Natural killer cell (primary cell): ENCODE measurements at regions not wholly inside any gene's neighbourhood (a gene's known extent, or its start where the extent isn't known, plus 50 kb on each side); places are given as distances from the start of the nearest gene placed in this dataset.

Experiments
- ATAC-seq, 3 donors: fragments of 150-1000 bp in 2 of 3; fragments of 200-7000 bp in 1 of 3; cut with Tn5 transposase; 1 replicate in 1 of 3; 2 replicates in 2 of 3; pipeline ENCODE4 v1.10.0; 2021; ENCODE audit warnings: mild to moderate bottlenecking in 2 of 3, moderate library complexity in 2 of 3
- DNase-seq, 2 donors: peaks; one replicate each; pipeline versions ENCODE4 v3.0.0 to v3.0.0-alpha.2; 2013 to 2021; ENCODE audit warnings: mixed read lengths in 1 of 2
- H3K27ac ChIP-seq: one replicate; pipeline ENCODE4 v1.5.1; 2013; ENCODE audit warnings: mild to moderate bottlenecking, low read length
- H3K27me3 ChIP-seq: one replicate; pipeline ENCODE4 v1.6.1; 2013; ENCODE audit warnings: low read length; ENCODE audit not compliant: control insufficient read depth, insufficient read depth
- H3K36me3 ChIP-seq: one replicate; pipeline ENCODE4 v1.6.1; 2013; ENCODE audit warnings: low read length; ENCODE audit not compliant: control insufficient read depth, insufficient read depth
- H3K4me1 ChIP-seq: one replicate; pipeline ENCODE4 v1.6.1; 2013; ENCODE audit warnings: low read length; ENCODE audit not compliant: control insufficient read depth, insufficient read depth
- H3K4me3 ChIP-seq: one replicate; pipeline ENCODE4 v1.5.1; 2013; ENCODE audit warnings: low read length
- H3K9me3 ChIP-seq: one replicate; pipeline ENCODE4 v1.6.1; 2013; ENCODE audit warnings: low read length; ENCODE audit not compliant: control insufficient read depth, insufficient read depth
- H3K27ac Mint-ChIP-seq, 2 donors: one replicate each; pipeline ENCODE4 v1.8.0; 2022; ENCODE audit warnings: mild to moderate bottlenecking in 2 of 2, mixed read lengths in 2 of 2, moderate library complexity in 1 of 2
- H3K27me3 Mint-ChIP-seq, 2 donors: one replicate each; pipeline ENCODE4 v1.8.0; 2022; ENCODE audit warnings: low read depth in 2 of 2, mixed read lengths in 2 of 2
- H3K36me3 Mint-ChIP-seq: one replicate; pipeline ENCODE4 v1.8.0; 2022; ENCODE audit warnings: mixed read lengths
- H3K4me1 Mint-ChIP-seq, 2 donors: one replicate each; pipeline ENCODE4 v1.8.0; 2022; ENCODE audit warnings: mixed read lengths in 2 of 2
- H3K4me3 Mint-ChIP-seq: one replicate; pipeline ENCODE4 v1.8.0; 2022; ENCODE audit warnings: mild to moderate bottlenecking, moderate library complexity, mixed read lengths
- H3K9me3 Mint-ChIP-seq, 2 donors: one replicate each; pipeline ENCODE4 v1.8.0; 2022; ENCODE audit warnings: mixed read lengths in 2 of 2
- WGBS: methylation state at CpG from one replicate; pipeline ENCODE4 v1.1.7; 2013; ENCODE audit warnings: missing lambda C conversion rate; ENCODE audit not compliant: insufficient coverage; 5-methylcytosine and 5-hydroxymethylcytosine counted together
- intact Hi-C: fragments of 100-400 bp; cut with micrococcal nuclease; formaldehyde crosslinking; loops from one replicate; pipeline ENCODE4 v1.14.2; 2022
- TF ChIP-seq, protein P1 (sequence below): fragments of 200-600 bp; IDR thresholded peaks from one replicate; pipeline ENCODE4 v1.8.0; 2022; ENCODE audit warnings: antibody characterized with exemption

DNA sequence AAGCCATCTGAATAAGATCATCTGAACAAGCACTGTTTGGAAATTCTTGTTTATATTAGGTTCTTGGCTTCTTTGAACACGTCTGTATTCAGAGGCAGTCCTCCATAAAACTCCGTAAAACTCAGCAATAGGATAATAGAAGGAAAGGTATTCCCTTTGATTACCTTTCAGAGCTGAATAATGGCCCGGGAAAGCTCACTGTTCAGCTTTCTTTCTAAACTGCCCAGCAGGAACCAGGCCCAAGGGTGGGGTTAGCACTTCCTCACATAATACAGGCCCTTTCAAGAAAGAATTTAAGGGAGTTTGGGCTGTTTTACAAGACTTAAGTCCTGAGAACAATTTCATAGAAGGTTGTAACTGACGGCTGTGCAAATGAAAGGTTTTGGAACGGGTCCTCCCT lies 72.2 kb upstream of the PHLPP1 start:
- Histone ChIP-seq H3K9me3 (no peaks in the 10 kb centered on the region), H3K27ac (no peak overlapping the region), H3K4me3 (no peak overlapping the region), H3K4me1 (no peaks in the 10 kb centered on the region), H3K36me3 (no peaks in the 10 kb centered on the region), H3K27me3 (no peaks in the 10 kb centered on the region)
- H3K27me3 Mint-ChIP-seq, result peaks cover 3 to 6% of the 10 kb centered on the region in 2 donors
- intact Hi-C loops, result no loop called here
- no peak for ATAC-seq
- H3K4me1 Mint-ChIP-seq, result no peaks in the 10 kb centered on the region
- WGBS, result 93% methylated on average over 5 of the region's 5 CpGs
- no peaks in the 10 kb centered on the region for H3K9me3 Mint-ChIP-seq
- H3K36me3 Mint-ChIP-seq, result no peaks in the 10 kb centered on the region
- no peak for DNase-seq
- TF ChIP-seq, protein P1, sequence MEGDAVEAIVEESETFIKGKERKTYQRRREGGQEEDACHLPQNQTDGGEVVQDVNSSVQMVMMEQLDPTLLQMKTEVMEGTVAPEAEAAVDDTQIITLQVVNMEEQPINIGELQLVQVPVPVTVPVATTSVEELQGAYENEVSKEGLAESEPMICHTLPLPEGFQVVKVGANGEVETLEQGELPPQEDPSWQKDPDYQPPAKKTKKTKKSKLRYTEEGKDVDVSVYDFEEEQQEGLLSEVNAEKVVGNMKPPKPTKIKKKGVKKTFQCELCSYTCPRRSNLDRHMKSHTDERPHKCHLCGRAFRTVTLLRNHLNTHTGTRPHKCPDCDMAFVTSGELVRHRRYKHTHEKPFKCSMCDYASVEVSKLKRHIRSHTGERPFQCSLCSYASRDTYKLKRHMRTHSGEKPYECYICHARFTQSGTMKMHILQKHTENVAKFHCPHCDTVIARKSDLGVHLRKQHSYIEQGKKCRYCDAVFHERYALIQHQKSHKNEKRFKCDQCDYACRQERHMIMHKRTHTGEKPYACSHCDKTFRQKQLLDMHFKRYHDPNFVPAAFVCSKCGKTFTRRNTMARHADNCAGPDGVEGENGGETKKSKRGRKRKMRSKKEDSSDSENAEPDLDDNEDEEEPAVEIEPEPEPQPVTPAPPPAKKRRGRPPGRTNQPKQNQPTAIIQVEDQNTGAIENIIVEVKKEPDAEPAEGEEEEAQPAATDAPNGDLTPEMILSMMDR, result no peak
- no peak overlapping the region for H3K4me3 Mint-ChIP-seq
- H3K27ac Mint-ChIP-seq, result no peak overlapping the region

DNA sequence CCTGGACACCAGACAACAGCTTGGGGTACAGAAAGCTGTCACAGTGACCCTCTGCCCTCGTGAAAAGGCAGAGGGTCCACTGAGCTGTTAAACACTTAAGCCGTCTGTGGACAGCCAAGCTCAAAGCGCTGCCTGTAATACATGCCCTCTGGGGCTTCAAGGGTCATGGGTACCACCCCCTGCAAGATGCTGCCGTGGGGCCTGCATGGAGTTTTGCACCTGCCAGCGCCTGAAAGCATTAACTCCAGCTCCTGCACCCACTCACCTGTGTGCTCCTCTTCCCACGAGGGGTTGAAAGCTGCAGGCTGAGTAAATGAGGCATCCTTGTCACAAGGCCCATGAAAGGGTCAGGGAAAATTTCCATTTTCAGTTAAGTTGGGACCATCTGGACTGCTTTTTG lies 70.6 kb upstream of the PHLPP1 start:
- intact Hi-C loops, result no loop called here
- Mint-ChIP-seq H3K36me3 (no peaks in the 10 kb centered on the region), H3K4me3 (no peak overlapping the region), H3K4me1 (no peaks in the 10 kb centered on the region), H3K27me3 (peaks cover 0 to 3% of the 10 kb centered on the region in 2 donors), H3K9me3 (no peaks in the 10 kb centered on the region), H3K27ac (no peak overlapping the region)
- no peaks in the 10 kb centered on the region for H3K4me1 ChIP-seq
- ATAC-seq (no peak), DNase-seq (no peak)
- H3K27me3 ChIP-seq, result no peaks in the 10 kb centered on the region
- 87% methylated on average over 6 of the region's 6 CpGs for WGBS
- TF ChIP-seq, protein P1, result no peak
- no peaks in the 10 kb centered on the region for H3K9me3 ChIP-seq
- no peaks in the 10 kb centered on the region for H3K36me3 ChIP-seq
- no peak overlapping the region for H3K4me3 ChIP-seq
- H3K27ac ChIP-seq, result no peak overlapping the region

DNA sequence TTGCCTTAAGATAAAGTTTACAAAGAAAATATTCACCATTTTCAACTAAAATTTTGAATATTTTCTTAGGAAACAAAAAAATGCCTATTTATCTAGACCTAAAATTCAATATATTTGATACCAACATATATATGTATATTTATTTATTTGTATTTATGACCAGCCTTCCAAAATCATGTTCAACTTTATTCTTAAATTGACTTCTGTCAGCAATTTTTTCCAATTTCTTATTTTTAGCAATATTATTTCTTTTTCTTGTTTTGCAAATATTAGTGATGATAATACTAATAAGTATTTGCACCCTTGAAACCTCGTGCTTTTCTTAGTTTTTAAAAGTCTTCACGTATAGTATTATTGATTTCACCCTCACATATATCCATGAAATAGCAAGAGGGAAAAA lies 68.2 kb upstream of the PHLPP1 start:
- intact Hi-C loops, result no loop called here
- H3K36me3 ChIP-seq, result no peaks in the 10 kb centered on the region

More for the DNA sequence above, 68.2 kb upstream of the PHLPP1 start:
- TF ChIP-seq, protein P1, result no peak
- H3K4me3 Mint-ChIP-seq, result no peak overlapping the region
- peaks cover 6 to 9% of the 10 kb centered on the region in 2 donors for H3K27me3 Mint-ChIP-seq
- no peaks in the 10 kb centered on the region for H3K27me3 ChIP-seq
- no peaks in the 10 kb centered on the region for H3K9me3 ChIP-seq
- no peaks in the 10 kb centered on the region for H3K9me3 Mint-ChIP-seq
- no peaks in the 10 kb centered on the region for H3K36me3 Mint-ChIP-seq
- ATAC-seq, result no peak
- no CpG with 5 or more reads among the region's 2 CpGs for WGBS
- H3K4me1 Mint-ChIP-seq, result no peaks in the 10 kb centered on the region
- DNase-seq, result no peak
- H3K27ac Mint-ChIP-seq, result no peak overlapping the region
- H3K4me3 ChIP-seq, result no peak overlapping the region
- H3K27ac ChIP-seq, result no peak overlapping the region
- no peaks in the 10 kb centered on the region for H3K4me1 ChIP-seq
